ENCODE measurements at regions not wholly inside any gene's neighbourhood (a gene's known extent, or its start where the extent isn't known, plus 50 kb on each side); places are given as distances from the start of the nearest gene placed in this dataset.

DNA sequence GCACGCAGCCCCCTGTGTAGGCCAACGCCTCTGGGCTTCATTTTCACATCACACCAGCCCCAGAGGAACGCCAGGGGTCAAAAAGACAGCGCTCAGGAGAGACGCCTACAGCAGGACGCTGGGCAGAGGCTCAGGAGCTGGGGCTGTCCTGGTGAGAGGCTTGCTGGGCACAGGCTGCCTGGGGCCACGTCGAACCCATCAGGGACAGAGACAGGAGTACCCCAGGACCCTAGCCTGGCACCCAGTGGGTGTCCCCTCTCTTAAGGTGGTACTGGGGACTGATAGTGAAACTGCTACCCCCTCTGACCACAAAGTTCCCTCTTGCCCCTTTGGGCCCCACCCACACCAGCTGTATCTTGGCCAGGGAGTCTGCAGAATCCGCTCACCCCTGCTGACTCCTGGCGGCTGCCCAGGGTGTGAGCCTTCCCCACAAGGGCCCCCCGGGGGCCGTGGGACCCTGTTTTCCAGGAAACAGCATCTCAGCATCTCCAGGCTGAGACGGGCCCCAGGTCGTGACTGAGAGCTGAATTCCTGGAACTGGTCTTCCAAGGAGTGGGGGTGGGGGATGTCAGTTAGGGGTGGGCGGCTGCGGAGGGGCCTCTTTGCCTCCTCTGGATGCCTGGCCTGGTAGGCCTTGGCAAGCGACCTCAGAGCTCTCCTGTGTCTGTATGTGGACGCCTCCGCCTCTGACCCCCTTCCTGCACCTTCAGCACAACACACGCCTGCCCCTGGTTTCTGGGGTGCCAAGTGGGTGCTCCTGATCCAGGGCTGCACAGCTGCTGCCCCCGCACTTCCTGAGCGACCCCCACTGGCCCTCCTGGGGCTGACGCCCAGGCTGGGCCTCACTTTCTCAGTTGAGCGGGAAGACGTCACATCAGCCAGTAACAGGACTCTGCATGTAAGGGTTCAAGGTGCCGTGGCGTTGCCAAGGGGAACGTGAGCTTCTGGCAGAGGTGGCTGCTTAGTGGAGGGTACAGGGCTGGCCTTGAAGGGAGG lies 321.9 kb upstream of the RTL1 start:
- intact Hi-C loops (cut with micrococcal nuclease) = no loop called here

DNA sequence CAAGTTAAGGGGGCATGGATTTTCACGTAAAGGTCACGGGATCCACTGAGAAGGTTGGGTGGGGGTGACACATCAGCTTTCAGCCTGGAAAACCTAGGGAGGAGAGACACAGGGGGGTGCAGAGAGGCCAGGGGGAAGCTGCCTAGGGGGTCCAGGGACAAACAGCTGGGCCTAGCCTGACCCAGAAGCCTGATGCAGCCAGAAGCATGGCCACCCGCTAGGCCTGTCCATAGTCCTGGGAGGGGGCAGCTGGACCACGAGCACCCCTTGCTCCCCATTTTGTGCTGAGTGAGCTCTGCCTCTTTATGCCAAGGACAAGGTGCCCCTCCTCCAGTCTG lies 322.7 kb upstream of the RTL1 start:
- intact Hi-C loops (cut with micrococcal nuclease) = no loop called here

DNA sequence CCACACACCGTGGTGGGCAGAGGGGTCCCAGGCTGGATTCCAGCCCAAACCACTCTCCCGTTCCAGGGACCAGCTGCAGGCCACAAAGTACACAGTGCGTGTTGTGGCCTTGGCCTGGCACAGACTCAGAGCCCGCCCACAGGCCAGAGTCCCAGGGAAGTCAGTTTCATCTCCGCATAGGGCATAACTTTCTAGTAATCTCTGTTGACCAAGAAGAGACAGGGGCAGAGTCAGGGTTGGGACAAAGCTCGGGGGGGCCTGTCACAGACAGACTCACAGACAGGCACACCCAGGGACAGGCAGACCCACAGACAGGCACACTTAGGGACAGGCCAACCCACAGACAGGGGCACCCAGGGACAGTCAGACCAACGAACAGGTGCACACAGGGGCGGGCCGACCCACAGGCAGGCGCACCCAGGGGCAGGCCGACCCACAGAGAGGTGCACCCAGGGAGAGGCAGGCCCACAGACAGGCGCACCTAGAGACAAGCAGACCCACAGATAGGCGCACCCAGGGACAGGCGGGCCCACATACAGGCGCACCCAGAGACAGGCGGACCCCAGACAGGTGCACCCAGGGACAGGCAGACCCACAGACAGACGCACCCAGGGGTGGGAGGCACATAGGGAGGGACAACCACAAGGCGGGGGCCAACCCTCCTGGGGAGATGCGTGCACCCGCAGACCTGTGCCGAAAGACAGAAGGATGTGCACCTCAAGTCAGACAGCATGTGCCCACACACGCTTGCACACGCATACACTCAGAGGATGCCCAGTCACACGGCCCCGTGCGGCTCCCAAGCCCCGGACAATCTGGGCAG lies 323.3 kb upstream of the RTL1 start:
- intact Hi-C loops (cut with micrococcal nuclease) = no loop called here

DNA sequence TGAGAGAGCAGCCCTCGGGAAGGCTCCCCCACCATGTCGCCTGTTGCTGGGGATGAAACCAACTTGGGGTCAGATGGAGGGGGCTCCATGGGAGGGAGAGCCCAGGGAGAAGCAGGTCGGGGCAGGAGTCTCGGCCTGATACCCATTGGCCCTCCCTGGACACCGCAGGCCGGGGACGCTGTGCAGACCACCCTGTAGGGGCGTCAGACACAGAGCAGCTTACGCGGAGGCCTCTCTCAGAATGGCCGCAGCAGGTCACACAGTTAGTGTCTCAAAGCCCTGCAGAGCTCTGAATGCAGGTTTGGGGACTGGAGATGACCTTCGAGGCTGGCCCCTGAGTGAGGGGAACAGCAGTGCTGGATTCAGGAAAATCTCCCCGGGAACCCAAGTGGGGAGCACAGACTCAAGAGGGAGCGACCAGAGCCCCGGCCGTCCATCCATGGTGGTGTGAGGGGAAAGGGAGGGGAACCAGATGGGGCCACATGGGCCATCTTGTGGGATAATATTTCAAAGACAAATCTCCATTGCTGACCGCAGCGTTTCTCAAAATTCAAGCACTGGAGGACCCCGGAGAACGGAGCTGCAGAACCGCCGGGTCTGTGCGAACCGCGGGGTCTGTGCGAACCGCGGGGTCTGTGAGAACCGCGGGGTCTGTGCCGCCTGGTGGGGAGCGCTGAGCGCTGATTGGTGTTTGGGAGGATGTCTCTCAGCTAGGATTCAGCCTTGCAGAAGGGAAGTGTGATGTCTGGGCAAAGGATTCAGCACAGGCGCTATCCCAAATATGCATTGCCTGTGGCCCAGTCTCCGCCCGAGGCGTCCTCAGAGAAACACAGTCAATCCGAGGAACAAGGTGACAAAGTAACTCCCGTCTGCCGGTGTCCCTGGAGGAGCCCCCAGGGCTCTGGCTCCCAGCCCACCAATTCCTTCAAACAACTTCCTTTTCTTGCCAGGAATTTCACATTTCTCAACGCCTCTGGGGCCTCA lies 324.4 kb upstream of the RTL1 start:
- intact Hi-C loops (cut with micrococcal nuclease) = no loop called here

DNA sequence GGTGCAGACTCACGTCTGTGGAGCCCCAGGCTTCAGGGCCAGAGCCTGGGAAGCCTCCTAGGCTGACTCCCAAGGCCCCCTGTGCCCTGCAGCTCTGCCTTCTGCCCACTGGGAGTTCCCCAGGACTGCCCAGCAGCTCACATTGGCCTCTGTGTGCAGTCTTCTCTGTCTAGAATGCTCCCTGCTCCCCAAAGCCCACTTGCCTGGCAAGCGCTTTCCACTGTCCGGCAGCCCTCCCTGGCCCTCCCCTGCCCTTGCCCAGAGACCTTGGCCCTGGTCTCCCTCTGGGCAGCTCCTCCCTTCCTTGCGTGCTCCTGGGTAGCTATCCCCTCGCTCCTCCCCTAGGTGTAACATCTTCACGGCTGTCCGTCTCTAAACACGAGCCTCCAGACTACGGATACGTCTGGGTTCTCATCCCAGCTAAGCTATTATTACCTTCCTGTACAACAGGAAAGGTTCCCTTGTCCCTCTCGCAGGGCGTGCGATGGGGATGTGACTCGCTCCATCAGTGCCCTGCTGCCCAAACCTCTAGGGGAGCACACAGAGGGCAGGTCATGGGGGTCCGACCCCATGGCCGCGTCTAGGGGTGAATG lies 325.5 kb upstream of the RTL1 start:
- intact Hi-C loops (cut with micrococcal nuclease) = no loop called here

DNA sequence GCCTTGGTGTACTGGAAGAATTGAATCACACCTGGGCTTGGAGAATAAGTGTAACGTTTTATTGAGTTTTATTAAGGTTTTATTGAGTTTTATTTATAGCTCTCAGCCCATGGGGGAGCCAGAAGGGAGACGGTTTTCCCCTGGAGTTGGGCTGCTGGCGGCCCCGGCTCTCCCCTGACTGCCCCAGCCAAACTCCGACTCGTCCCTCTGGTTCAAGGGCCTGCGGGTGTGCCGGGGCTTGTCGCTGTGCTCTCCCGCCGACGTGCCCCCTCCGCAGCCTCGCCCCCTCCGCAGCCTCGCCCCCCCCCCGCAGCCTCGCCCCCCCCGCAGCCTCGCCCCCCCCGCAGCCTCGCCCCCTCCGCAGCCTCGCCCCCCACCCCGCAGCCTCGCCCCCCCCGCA lies 326.1 kb upstream of the RTL1 start:
- intact Hi-C loops (cut with micrococcal nuclease) = no loop called here

DNA sequence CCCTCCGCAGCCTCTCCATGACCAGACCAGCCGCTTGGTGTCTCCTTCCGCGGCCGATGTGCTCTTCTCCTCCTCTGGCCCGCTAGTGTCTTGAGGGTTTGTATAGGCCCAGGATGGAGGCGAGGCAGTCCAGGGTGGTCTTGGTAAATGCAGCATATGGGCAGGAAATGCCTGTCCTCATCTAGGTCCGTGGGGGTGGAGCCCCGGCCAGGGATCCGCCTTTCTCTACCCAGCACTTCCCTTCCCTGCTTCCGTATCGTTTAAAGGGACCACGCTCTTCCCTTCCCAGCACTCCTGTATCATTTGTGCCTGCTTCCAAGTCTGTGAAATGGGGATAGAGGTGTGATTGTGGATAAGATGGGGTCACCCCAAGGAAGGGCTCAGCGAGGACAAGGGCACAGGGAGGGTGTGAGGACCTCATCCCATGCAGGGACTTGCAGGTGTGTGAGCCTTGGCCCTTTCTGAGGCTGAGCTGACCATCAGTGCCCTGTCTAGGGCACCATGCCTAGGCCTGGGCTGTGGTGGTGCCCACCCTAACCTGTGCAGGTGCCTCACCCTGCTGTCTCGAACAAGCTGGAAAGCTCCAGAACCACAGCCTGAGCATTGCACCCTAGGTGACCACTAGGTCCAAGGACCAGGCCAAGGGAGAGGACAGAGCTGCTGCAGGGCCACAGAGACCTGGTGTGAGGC lies 326.8 kb upstream of the RTL1 start:
- intact Hi-C loops (cut with micrococcal nuclease) = no loop called here

DNA sequence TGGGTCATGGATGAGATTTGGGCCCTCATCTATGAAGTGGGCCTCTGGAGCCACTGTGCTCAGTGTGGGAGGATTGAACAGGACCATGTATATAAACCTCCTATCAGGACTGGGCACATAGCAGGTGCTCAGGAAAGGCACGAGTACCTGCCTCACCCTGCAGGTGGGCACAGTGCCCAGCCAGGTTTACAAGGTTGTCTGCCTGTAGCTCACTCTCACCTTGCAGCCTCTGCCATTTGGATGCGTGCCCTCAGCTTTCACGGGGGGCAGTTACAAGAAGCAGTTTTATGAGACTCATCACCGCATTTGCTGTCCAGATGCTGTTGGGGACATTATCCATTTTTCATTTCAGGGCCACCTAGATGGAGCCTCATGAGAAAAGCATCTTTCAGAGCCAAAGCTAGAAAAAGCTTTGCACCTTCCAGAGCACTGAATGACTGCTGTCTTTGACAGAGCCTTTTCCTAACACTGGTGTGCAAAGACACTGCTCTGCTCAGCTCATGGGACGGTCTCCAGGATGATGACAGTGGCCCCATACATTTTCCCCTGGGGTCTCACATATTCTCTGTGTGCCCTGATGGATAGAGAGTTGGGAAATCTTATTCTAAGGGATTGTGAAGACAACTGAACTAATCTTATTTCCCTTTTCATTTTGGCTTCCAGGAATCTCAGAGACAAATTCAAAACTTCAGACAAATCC lies 327.5 kb upstream of the RTL1 start:
- intact Hi-C loops (cut with micrococcal nuclease) = no loop called here

DNA sequence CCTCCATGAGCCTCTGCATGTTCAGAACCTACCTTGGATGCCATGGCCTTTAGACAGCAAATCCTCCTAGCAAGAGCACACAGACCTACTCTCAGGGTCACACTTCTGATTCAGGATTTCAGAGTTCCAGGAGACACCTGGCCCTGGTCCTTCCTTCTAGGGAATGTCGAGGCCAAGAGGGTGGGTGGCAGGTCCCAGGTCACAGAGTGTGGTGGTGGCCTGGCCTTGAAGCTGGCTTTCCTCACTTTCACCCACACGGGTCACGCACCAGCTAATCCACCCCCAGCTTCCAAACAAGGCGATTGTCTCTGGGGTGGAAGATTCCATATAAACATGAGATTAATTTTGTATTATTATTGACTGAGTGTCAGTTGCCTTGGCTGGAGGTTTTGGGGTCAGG lies 328.3 kb upstream of the RTL1 start:
- intact Hi-C loops (cut with micrococcal nuclease) = no loop called here

DNA sequence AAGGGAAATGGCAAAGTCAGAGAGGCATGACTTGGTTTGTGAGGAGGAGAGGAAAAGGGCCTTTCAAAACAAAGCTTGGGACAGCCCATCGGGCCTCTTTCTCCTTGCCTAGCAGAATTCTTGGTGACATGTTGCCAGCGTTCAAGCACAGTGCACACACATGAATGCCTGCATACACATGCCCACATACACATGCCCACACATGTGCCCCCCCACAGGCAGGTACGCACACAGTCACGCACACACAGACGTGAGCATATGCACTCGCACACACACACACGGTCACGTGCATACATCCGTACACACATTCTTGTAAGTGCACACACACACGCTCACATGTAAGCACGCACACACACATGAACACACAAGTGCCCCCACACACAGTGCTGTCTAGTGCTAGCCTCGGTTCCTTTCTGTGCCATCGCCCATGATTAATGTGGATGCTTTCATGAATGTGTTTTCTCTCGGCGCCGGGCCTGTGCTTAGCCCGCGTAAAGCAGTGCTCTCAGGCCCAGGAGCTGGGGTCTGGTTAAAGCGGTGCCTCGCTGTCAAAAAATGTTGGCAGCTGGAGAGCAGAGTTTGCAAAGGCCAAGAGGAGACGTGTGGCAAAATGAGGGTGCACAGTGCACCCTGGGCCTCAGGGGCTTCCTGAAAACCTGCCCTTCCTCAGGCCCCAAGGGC lies 328.8 kb upstream of the DIO3 start:
- intact Hi-C loops (cut with micrococcal nuclease) = no loop called here

DNA sequence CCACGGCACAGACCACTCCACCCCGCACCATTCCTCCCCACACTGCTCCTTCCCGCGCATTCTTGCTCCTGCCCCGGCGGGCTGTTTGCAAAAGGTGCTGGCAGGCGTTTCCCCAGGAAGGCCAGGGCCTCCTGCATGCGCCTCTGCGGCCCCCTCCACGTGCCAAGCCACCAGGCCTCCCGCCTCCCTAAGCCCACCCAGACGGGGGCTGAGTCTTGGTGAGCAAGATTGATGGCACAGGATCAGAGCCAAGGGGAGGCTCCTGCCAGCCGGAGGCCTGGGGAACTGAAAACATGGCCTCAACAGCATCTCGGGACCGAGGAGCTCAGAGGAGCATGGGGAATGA lies 328.3 kb upstream of the DIO3 start:
- intact Hi-C loops (cut with micrococcal nuclease) = no loop called here

DNA sequence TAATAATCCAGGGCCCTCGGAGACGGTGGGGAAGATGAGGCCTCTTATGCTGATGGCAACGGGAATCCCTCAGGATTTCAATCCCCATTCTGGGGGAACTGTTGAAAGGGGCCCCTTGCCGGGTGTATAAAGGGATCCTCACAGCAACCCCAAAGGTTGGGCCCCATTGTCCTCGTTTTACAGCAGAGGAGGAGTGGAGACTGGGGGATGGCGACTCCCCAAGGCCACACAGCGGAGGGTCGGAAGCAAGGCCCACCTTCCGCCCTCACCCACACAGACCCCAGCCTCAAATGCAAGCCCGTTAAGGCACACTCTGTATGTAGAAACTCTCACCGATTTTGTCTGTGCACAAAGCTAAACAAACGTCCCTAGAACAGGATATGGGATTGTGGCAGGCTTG lies 327.9 kb upstream of the DIO3 start:
- intact Hi-C loops (cut with micrococcal nuclease) = no loop called here

DNA sequence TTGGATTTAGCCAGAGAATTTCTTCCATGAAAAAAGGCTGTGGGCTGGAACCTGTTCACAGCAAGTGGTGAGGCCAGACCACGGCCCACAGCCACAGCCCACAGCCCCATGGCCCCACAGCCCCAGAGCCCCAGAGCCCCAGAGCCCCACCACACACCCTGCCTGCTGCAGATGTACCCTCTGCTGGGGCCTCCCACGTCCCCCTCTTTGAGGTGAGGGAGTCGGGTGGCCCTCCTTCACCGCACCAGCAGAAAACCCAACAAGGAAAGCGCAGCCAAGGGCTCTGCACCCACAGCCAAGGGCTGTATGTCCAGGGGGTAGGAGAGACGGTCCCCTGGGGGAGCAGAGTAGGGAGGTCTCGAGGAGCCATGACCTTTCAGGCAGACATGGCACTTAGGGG lies 327.5 kb upstream of the DIO3 start:
- intact Hi-C loops (cut with micrococcal nuclease) = no loop called here

DNA sequence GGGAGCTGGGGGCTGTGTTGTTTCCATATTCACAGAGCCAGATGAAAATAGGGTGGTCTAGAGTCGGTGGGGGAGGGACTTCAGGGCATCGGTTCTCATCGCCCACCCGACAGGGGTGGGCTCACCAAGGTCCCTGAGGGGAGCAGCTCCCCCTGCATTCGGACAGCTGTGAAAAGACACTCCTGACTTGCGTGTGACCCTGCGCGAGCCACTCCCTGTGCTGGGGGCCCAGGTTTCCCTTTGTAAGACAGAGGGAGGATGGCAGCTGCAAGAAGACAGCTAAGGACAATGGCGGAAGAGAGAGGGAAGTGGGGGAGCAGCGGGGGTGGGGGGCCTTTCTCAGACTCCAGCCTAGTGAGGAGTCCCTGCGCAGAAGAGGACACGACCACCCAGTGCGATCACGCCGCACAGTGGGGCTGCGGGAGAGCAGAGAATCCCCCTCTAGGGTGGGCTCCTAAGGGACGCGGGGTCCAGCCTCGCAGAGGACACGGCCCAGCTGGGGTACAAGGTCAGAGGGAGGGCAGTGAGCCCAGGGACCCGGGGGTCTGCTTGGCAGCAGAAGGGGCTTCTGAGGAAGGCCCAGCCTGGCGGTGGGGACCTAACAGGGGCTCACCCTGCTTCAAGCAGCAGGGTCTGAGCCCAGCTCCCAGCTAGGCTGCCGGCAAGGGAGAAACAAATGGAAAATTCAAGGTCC lies 326.9 kb upstream of the DIO3 start:
- intact Hi-C loops (cut with micrococcal nuclease) = no loop called here

DNA sequence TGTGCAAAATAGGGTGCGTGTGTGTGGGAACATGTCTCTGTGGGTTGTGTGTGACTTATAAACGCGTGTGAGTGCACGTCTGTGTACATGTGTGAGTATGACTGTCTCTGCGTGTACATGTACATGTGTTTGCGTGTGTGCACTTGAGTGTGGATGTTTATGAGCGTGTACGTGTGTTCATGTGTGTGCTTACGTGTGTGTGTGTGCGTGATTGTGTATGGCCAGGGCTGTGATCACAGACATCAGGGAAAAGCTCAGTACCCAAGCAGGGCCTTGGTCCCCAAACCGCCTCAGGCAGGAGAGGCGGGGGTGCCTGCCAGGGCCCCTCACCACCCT lies 326.3 kb upstream of the DIO3 start:
- intact Hi-C loops (cut with micrococcal nuclease) = no loop called here

DNA sequence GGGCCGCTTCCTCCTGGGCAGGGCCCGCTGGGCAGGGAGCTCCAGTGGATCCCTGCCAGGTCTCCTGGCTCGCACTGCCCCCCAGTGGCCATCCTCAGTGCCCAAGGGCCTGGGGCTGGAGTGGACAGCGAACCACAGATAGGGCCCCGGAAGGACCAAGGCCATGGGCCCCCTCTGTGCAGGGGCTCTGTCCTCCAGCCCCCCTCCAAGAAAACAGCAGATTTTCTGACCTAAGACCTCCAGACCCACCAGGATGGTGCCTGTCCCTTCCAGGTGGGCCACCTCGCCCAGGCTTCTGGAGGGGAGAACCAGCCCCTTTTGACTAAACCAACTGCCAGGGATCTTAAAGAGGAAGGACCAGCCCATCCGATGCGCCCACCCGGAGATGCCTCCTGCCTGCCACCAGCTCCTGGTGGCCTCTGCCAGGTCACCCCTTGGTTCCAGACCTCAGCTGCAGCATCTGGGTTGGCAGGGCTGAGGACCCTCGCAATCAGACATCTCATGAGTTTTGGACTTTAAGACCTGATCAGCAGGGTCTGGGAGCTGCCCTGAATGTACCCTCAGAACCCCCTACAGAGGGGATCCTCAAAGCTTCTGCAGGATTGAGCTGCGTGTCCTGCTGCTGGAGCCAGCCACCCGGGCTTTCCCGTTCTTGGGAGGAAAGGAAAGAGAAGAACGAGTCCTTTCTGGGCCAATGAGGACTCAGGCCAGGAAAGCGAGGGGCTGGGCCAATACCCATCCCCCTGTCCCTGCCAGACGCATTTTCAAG lies 325.8 kb upstream of the DIO3 start:
- intact Hi-C loops (cut with micrococcal nuclease) = loop anchor here (2.0 kb wide), 1 partner anchor 385 kb away; no protein-coding TSS in a partner anchor

DNA sequence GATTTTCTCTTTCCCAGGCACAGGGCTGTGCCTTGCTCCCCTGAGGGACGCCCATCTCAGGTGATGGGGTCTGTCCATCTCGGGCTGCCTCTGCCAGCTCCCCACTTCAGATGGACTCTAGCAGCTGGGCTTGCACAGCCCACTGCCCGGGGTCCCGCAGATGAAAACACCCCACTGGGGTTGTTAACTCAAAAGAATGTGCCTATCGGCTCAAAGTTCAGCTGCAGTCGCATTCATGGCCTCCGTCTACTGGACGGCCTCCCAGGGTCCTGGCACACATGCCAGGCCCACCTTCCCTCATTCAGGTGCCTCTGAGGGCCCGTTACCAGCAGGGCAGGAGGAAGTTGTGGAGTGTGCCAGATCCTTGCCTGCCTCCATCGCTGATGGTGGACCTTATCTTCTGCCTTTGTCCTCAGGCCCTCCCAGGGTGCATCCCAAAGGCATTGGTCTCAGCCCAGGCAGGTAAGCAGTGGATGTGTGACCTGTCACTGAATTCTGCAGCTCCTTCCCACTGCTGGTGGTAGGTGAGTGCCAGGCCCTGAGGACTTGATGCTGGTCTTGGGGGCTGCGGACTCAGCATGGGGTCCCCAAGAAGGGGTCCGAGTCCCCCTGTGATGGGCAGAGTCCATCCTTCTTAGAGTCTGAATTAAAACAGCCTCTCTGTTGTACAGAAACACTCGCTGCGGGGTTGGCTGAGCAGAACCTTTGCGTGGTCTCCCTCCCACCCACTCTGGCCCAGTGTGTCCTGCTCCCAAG lies 324.6 kb upstream of the DIO3 start:
- intact Hi-C loops (cut with micrococcal nuclease) = loop anchor here (2.0 kb wide), 1 partner anchor 386 kb away; no protein-coding TSS in a partner anchor

All from T-helper 1 cell treated with Interleukin-12 subunit alpha and Interleukin-12 subunit beta and Interleukin-4 antibody, amounts not matched to agents 30 ng/mL and 1 ng/mL, for 36 hours (primary cell).